ENCODE measurements at regions not wholly inside any gene's neighbourhood (a gene's known extent, or its start where the extent isn't known, plus 50 kb on each side); places are given as distances from the start of the nearest gene placed in this dataset.

DNA sequence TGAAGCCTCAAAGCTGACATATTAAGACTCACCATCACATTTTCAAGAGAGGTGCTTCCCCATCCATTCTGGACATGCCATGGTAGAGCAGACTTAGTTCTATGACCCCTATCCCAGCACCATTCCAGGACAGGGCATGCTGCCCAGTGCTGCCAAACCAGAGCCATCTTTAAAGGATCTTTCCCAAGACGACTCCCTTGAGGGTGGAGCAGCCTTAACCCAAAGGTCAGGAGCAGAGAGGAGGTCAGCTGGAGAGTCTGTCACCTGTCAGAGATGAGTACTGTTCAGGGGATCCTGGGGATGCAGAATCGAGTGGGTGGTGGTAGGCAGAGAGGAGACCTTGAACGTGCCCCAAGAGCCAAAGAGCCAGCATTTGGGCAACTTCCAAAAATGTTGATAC lies 459.8 kb downstream of the STK39 start:
- TF ChIP-seq EZH2 (IDR thresholded peaks at IDR 0.05; ENCODE audit: insufficient read depth, poor library complexity, severe bottlenecking) (no peak), EZH2phosphoT487 (IDR thresholded peaks at IDR 0.05; ENCODE audit: insufficient read depth, low read depth) (no peak)

All from GM23248 (cell line).